HG02840 (cell line): ENCODE measurements at regions not wholly inside any gene's neighbourhood (a gene's known extent, or its start where the extent isn't known, plus 50 kb on each side); places are given as distances from the start of the nearest gene placed in this dataset.

Experiments used
- ATAC-seq: cut with Tn5 transposase; IDR thresholded peaks from one replicate; pipeline ENCODE4 v1.9.1; 2021; ENCODE audit warnings: mild to moderate bottlenecking, moderate library complexity, moderate number of reproducible peaks; ENCODE audit not compliant: unreplicated experiment, low FRiP score

DNA sequence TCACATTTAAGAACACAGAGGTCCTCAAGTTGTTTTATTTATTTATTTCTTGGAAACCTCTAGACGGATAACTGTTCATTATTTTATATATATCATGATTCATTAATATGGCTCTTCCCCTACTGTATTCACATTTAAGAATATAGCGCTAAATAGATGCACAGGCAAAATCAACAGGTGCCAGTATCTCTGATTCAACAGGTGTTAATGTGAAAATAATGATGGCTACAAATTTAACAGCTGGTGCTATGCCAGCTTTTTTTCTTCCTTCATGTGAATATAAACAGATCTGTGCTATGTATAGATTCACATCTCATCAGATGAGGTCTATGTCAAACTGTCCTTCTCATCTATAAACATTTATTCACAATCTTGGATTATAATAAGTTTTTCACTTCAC, 218.5 kb upstream of the NR2F2 start:
- ATAC-seq, result no peak

DNA sequence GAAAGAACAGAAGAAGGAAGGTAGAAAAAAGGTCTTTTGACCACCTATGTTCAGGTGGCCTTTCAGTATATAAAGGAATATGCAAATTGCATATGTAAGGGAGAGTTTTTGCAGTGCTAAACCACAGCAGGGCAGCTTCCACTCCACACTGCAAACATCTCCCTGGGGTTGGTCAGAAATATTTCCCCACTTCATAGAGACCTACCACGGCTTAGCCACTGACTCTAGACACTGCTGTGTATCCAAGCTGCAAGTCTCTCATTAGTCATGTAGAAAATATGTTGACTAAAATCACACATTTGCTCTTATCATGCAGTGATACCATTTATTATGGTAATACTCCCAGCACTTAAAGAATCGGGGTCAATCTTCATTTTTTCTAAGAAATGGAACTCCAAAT, 214.9 kb upstream of the NR2F2 start:
- no peak for ATAC-seq

DNA sequence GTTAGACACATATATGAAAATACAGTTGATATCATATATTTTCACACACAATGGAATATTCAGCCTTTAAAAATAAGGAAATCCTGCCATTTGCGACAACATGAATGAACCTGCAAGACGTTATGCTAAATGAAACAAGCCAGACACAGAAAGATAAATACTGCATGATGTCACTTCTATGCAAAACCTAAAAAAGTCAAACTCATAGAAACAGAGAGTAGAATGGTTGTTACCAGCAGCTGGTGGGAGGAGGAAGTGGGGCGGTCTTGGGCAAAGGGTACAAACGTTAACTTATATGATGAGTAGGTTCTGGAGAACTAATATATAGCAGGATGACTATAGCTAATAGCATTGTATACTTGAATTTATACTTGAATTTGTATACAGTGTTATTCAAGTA, 213.2 kb upstream of the NR2F2 start:
- ATAC-seq, result no peak

DNA sequence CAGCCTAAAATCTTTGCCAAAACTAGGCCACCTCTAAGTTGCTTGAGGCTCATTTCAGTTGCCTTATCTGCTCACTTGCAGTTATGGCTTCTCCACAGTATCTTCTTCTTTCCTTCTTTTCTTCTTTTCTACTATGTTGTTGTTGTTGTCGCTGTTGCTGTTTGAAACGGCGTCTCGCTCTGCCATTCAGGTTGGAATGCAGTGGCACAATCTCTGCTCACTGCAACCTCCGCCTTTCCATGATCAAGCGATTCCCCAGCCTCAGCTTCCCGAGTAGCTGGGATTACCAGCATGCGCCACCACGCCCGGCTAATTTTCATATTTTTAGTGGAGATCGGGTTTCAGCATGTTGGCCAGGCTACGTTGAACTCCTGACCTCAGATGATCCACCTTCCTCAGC, 210.8 kb upstream of the NR2F2 start:
- no peak for ATAC-seq

GRCh38 chr15:96121086-96121920, 209.2 kb upstream of the NR2F2 start:
- ATAC-seq, result no peak

DNA sequence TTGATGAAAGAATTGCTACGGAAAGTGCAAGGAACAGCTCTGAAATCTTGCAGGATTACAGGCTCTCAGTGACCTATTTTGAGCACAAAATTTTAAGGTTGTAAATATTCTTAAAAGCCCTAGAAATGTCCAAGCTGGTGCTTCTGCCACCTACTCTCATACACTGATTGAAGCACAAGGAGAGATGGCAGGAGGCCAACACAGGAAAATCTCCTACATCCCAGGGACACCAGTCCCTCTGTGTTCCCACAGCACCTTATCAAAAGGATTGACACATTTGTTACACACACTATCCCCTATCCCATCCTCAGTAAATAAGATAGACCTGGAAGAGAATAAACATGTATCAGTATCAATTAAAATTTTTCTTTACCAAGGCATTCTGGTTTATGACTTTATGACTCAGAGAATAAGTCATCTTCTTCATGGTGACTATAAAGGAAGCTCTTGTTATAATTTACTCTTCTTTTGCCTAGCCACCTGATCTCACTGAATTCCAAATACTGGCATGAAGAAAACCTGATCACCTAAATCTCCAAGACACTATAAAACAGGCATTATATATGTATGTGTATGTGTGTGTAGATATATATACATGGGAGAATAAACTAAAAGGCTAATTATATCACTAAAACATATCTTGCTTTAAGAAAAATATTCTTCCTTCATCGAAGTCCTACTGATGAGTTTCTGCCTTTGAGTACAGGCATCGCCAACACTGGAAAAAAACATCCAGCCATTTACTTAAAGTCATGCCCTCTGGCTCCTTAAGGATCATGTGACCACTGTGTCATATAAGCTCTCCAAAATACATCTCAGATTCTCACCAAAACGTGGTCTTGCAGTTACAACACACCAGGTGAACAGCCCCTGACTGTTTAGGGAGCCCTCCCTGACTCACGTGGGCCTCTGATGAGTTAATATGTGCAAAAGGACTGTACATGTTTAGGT, 208.1 kb upstream of the NR2F2 start:
- no peak for ATAC-seq

GRCh38 chr15:96123028-96123400, 207.5 kb upstream of the NR2F2 start:
- ATAC-seq, result no peak

DNA sequence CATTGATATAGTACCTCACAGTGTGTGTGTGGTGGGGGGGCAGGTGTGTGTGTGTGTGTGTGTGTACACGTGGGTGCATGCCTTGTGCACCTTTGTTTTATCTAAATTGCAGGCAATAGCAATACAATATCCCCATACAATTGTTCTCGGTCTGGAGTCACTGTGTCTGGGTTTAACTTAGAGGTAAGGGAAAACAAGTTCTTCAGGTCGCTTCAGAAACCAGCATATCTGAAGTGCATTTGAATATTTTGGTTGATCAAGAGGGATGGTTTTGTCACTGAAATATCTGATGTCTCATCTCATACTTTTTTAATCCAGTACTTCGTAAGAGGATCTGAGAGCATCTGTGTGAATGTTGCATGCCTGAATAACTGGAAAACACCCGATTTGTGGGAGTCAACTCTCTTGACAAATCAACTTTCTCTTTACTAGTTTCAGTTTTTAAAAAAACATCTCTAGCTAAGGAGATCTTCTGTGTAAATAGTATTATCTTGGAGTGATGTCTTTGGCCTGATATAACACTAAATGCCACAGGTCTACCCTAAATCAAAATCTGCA, 206.8 kb upstream of the NR2F2 start:
- no peak for ATAC-seq

DNA sequence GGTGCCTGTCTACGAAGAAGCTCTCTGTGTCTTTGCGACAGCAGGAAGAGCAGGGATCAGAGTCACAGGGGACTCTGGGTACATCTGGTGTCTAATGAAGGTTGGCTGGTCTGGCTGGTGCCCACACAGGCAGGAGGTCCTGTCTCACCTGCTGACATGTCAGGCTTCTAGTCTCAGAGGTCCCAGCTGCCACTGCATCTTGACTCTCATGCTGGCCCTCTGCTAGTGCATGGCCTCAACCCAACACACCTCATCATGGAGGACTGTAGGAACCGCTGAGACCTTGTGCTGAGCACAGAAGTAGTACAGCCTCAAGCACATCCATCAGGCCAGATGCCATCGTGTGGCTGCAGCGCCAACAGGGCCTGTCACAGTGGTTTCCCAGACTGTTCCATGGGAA, 206.1 kb upstream of the NR2F2 start:
- no peak for ATAC-seq

GRCh38 chr15:96125721-96126415, 204.6 kb upstream of the NR2F2 start:
- no peak for ATAC-seq

- ATAC-seq, result no peak
Observed at GRCh38 chr15:96126859-96127258, 203.6 kb upstream of the NR2F2 start.

DNA sequence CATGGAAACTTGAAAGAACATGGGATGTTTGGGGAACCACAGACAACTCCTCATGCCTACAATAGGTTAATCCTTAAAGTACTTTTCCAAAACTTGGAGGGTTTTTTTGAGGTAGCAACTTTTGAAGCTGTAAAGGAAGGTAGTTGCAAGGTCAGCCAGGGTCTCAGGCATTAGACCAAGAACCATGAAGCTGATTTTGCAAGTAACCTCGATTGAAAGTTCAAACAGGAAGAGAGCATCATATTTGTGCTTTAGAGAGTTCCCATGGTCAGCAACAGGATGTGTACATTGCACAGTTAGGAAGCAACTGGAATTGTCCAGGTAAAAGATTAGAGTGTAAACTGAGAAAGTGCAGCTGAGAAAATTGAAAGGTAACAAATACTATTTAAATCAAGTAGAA, 199.8 kb upstream of the NR2F2 start:
- no peak for ATAC-seq

DNA sequence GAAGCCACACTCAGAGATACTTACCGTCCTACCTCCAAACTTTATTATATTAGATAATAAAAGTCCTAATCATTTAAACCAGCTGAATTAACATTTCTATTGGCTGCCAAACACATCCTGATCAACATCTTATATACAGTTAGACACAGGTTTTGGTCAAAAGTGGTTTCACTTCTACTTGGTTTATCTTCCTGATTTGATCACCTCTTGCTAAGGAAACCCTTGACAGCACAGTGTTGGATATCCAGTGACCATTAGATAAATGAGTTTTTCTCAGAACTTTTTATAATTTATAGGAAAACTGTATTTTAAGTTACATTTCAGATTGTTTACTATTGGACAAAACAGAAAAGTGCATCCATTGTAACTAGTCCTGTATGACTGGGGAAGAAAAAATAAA, 198.4 kb upstream of the NR2F2 start:
- no peak for ATAC-seq

DNA sequence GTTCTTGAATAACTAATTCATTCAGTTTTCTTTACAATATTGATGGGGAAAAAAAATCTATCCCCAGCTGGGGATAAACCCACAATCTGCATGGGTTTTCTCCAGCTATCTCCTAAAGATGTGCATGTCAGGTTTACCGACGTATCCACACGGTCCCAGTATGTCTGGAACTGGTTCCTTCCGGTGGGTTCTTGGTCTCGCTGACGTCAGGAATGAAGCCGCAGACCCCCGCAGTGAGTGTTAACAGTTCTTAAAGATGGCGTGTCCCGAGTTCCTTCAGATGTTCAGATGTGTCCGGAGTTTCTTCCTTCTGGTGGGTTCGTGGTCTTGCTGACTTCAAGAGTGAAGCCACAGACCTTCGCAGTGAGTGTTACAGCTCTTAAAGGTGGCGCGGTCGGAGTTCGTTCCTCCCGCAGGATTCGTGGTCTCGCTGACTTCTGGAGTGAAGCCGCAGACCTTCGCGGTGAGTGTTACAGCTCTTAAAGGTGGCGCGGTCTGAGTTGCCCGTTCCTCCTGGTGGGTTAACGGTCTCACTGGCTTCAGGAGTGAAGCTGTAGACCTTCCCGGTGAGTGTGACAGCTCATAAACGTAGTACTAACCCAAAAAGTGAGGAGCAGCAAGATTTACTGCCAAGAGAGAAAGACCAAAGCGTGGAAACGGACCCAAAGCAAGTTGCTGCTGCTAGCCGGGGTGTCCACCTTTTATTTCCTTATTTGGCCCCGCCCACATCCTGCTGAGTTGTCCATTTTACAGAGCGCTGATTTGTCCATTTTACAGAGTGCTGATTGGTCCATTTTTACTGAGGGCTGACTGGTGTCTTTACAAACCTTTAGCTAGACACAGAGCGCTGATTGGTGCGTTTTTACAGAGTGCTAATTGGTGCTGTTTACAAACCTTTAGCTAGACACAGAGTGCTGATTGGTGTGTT, 195.1 kb upstream of the NR2F2 start:
- ATAC-seq, result no peak

- ATAC-seq, result no peak
Observed at GRCh38 chr15:96138985-96139384, 191.5 kb upstream of the NR2F2 start.

- no peak for ATAC-seq
Observed at GRCh38 chr15:96142498-96142897, 188.0 kb upstream of the NR2F2 start.

DNA sequence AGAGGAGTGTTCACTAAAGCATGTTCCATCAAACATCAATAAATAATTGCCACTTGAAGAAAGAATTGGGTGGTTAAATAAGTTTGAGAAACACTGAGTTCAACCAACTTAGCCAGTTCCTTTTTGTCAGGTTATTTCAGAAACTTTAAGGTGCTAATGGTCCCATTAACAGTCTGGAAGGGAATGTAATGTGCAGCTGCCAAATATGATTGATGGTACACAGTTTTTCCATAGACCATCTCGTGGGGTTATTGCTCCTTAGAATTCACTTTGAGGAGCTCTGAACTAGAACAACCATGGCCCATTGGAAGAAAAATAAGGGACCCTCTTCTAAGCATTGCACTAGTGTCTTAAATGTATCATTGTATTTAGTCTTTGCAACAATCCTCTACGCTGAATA, 185.8 kb upstream of the NR2F2 start:
- ATAC-seq, result no peak

GRCh38 chr15:96146726-96147125, 183.8 kb upstream of the NR2F2 start:
- no peak for ATAC-seq

GRCh38 chr15:96147267-96147666, 183.2 kb upstream of the NR2F2 start:
- ATAC-seq, result no peak

DNA sequence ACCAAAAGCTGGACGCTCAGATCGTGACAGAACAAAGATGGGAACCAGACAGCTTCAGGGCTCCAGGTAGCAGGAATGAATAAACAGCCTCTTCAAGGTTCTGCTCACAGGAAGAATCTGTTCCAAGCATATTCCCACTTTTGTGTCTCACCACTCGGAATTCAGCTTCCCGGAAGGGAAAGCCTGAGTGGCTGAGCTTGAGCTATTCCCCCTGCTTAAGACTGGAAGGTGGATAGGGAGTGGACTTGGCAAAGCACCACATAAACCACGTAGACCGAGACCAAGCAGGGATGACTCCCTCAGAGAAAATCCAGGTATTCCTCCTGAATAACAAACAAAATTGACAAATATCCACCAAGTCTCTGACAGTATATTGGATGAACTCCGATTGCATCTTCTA, 180.2 kb upstream of the NR2F2 start:
- no peak for ATAC-seq
